Activated T-helper 17 cell treated with anti-CD3 and anti-CD28 coated beads, Interleukin-2, amount 50 U/mL, for 72 hours (primary cell): ENCODE measurements at regions not wholly inside any gene's neighbourhood (a gene's known extent, or its start where the extent isn't known, plus 50 kb on each side); places are given as distances from the start of the nearest gene placed in this dataset.

Source experiments
- ATAC-seq: fragments of 150-1000 bp; cut with Tn5 transposase; replicated peaks from 2 replicates; pipeline ENCODE4 v1.10.0; 2021; ENCODE audit warnings: mild to moderate bottlenecking, moderate library complexity
- H3K27ac Mint-ChIP-seq: one replicate; pipeline ENCODE4 v1.8.0; 2022; ENCODE audit warnings: mixed read lengths
- H3K27me3 Mint-ChIP-seq: one replicate; pipeline ENCODE4 v1.8.0; 2022; ENCODE audit warnings: mixed read lengths
- H3K36me3 Mint-ChIP-seq: one replicate; pipeline ENCODE4 v1.8.0; 2022; ENCODE audit warnings: low read depth, mild to moderate bottlenecking, mixed read lengths
- H3K4me1 Mint-ChIP-seq: one replicate; pipeline ENCODE4 v1.8.0; 2022; ENCODE audit warnings: mixed read lengths
- H3K4me3 Mint-ChIP-seq: one replicate; pipeline ENCODE4 v1.8.0; 2022; ENCODE audit warnings: mild to moderate bottlenecking, mixed read lengths
- H3K9me3 Mint-ChIP-seq: one replicate; pipeline ENCODE4 v1.8.0; 2022; ENCODE audit warnings: mixed read lengths

DNA sequence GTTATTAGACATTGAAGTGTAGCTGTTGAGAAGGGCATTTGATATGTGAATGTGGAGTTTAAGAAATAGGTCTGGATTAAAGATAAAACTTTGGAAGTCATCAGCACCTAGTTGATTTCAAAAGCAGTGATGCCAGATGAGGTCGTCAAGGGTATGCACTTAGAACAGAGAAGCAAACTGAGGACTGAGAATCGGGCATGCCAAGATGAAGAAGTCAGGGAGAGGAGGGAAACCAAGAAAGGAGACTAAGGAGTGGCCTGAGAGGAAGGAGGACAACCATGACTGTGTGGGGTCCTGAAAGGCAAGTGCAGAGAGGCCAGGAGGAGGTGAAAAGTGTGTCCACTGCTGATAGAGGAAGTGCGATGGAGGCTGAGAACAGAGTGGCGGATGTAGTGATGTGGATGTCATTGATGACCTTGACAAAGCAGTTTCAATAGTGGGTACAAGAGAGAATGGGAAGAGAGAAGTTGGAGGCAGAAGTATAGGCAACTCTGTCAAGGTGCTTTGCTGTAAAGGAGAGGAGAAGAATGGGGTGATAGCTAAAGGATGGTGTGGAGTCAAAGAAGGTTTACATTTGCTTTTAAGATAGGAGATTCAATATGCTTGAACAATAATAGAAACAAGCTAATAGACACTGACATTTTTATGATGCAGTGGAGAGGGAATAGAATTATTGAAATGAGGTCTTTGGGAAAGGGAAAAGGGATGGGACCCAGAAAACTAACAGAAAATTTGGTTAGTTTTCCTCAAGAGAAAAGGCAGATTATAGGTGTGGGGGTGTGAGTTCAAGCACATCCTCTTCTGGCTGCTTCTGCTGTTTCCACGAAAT, 139.7 kb upstream of the TMEM170B start:
- no peak overlapping the region for H3K27ac Mint-ChIP-seq
- H3K9me3 Mint-ChIP-seq: peaks cover 5% of the 10 kb centered on the region
- ATAC-seq: no peak
- H3K4me1 Mint-ChIP-seq: no peaks in the 10 kb centered on the region
- H3K36me3 Mint-ChIP-seq: no peaks in the 10 kb centered on the region
- H3K4me3 Mint-ChIP-seq: no peak overlapping the region
- peaks cover 3% of the 10 kb centered on the region for H3K27me3 Mint-ChIP-seq

DNA sequence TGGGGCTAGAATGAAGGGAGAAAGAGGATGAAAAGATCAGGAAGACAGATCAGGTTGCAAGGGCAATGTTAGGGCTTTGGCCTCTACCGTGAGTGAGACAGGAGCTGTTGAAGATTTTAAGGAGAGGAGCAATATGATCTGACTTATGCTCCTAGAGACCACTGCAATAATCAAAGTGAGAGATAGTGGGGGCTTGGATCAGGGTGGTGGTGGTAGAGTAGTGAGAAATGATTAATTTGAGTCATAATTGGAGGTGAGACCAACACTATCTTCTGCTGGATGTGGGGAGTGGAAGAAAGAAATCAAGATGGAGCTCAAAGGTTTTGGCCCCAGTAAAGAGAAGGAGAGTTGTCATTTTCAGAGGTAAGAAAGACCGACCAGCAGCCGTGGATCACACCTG, 140.7 kb upstream of the TMEM170B start:
- Mint-ChIP-seq H3K27me3 (peaks cover 3% of the 10 kb centered on the region), H3K36me3 (no peaks in the 10 kb centered on the region), H3K4me1 (no peaks in the 10 kb centered on the region), H3K9me3 (peaks cover 5% of the 10 kb centered on the region), H3K27ac (no peak overlapping the region), H3K4me3 (no peak overlapping the region)
- no peak for ATAC-seq

DNA sequence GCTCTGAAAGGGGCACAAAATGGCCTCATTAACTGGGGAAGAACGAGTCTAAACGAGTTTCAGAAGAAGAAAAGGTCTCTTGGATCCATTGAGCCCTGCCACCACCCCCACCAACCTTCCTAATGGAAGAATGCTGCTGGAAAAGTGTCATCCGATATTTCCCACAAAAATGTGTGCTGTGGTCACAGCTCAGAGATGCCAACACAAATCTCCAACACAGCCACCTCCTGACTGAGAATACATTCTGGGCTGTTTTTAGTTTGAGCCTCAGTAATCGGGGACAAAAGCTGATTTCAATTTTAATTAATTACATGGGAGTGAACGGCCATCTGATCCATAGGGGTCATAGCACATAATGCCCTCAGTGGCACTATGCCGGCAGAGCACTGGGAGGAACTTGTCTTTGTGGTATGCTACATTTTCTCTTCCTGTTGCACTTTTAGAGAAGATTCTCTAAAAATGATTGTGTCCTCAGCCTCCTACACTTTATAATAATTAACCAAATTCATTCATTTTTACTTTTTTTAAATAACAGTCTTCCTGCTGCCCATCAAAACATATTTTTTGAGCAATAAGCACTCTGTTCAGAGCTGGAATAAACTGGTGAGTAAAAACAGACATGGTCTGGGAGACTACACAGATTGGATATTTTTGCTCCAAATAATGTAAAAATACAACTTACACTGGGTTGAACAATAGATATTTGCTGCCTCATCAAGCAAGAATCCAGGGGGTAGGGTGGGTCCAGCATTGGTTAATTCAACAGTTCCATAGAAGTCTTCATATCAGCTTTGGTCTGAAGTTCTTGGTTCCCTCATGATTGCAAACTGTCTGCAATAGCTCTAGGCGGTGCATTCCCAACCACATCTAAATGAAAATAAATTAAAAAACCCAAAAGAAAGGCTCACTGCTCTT, 143.6 kb upstream of the TMEM170B start:
- Mint-ChIP-seq H3K27me3 (peaks cover 3% of the 10 kb centered on the region), H3K4me1 (no peaks in the 10 kb centered on the region), H3K36me3 (no peaks in the 10 kb centered on the region), H3K9me3 (peaks cover 5% of the 10 kb centered on the region), H3K27ac (no peak overlapping the region), H3K4me3 (no peak overlapping the region)
- ATAC-seq: no peak

DNA sequence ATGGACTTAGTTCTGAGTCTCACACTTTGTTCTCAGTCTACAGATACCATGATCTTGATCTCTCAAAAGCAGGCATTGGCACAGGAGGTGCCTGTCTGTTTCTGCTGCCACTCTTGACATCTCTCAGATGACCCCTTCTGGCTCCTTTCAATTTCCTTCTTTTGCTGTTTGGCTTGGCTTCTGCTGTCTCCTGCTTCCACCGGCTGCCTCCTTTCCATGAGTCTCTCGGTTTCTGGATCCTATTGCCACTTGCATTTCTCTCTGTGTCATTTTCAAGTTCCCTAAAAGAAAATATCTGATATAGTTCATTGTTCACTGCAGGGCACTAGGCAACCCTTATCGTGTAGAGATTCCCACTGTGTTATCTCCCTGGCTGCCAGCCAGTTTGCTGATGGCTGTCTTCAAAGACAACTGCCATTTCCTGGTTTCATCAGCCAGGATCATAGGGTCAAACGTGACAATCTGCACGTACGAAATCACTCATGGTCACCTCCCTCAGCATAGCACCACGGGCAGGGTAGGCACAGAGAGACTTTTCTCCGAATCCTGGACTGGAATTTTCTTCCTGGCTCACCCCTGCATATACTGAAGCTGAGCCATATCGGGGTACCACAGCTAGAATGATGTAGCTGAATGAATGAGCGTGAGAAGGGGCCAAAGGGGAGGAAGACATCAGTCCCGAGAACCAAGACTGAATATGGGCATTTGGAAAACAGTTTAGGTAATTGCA, 144.6 kb upstream of the TMEM170B start:
- no peaks in the 10 kb centered on the region for H3K4me1 Mint-ChIP-seq
- no peak overlapping the region for H3K4me3 Mint-ChIP-seq
- peaks cover 3% of the 10 kb centered on the region for H3K27me3 Mint-ChIP-seq
- no peaks in the 10 kb centered on the region for H3K36me3 Mint-ChIP-seq
- H3K9me3 Mint-ChIP-seq: peaks cover 5% of the 10 kb centered on the region
- no peak for ATAC-seq
- H3K27ac Mint-ChIP-seq: peak overlapping the region; percentile 33

DNA sequence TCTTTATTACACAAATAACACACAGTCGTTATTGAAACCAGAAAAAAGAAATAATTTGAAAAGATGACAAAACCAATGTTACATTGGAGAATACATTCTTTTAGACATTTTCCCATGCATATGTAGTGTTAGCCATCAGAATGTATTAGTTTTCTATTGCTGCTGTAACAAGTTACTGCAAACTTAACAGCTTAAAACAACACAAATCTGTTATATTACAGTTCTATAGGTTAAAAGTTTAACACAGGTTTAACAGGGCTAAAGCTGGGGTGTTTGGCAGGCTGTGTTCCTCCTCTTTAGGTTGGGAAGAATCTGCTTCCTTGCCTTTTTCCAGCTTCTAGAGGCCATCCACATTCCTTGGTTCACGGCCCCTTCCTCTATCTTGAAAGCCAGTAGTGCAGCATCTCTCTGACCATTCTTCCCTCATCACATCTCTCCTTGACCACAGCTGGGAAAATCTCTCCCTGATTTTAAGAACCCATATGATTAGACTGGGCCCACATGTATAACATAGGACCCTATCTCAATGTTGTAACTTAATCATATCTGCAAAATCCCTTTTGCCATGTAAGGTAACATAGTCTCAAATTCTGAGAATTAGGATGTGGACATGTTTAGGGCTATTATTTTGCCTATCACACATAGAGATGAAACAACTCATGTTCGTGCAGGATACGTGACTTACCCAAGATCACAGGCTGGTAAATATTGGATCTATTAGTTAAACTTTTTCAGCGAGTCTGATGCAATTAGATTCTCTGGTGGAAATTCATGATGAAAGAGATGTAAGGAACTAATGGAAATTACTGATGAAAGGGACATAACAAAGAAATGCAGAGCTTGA, 145.4 kb upstream of the TMEM170B start:
- Mint-ChIP-seq H3K9me3 (peaks cover 5% of the 10 kb centered on the region), H3K36me3 (no peaks in the 10 kb centered on the region), H3K27ac (no peak overlapping the region), H3K27me3 (peaks cover 3% of the 10 kb centered on the region), H3K4me3 (no peak overlapping the region), H3K4me1 (no peaks in the 10 kb centered on the region)
- ATAC-seq: no peak

DNA sequence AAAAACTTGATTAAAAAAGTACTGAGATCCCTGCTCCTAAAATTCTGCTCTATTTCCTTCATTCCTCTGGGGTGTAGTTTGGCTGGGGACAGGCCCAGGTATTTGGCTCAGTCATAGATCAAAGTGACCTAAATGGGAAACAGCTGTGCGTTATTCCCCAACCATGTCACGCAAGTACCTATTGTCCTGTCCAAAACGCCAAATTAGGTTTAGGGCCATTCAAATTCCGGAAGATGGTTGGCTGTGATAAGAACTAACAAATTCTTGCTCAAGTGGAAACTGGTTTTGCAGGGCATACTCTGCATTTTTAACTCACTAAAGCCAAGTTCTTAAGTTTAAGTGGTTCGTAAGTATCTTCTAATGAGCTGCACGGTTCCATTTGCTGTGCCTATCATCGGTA, 147.6 kb upstream of the TMEM170B start:
- Mint-ChIP-seq H3K36me3 (no peaks in the 10 kb centered on the region), H3K27me3 (no peaks in the 10 kb centered on the region), H3K4me3 (no peak overlapping the region), H3K9me3 (no peaks in the 10 kb centered on the region), H3K27ac (no peak overlapping the region), H3K4me1 (peaks cover 19% of the 10 kb centered on the region)
- no peak for ATAC-seq

DNA sequence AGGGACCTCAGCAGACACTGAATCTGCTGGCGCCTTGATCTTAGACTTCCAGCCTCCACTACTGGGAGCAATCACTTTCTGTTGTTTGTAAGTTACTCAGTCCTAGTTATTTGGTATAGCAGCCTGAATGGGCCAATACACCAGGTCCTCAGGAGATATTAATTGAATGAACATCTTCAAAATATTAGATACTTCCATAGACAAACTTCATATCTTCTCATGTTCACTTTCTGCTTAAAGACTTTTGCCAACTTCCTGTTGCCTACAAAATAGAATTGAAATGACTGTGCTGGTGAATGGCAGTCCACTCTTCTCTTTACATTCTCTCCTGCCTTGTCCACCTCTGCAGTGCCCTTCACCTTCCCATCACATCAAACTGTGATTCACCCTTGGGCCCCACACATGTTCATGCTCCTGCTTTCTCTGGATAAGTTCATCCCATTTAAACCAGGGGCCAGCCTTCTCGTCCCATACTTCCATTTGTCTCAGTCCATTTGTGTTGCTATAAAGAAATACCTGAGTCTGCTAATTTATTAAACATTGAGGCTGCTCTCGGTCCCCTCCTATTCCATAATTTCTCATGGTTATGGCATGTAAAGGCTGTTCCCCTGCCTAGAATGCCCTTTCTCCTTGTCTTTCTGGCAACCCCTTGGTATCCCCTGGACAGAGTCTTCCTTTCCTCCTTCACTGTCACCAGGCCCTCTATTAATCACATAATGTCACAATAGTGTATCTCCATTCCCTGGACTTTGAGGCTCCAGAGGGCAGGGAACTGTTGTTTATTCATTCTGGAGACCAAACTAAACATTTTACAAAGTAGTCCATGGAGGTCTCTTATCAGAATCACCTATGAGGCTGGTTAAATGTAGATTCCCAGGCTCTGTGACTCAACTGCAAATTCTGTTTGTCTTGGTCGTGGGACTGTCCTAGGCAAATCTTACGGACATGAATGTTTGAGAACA, 148.3 kb upstream of the TMEM170B start:
- ATAC-seq: no peak
- Mint-ChIP-seq H3K36me3 (no peaks in the 10 kb centered on the region), H3K4me3 (no peak overlapping the region), H3K4me1 (peaks cover 19% of the 10 kb centered on the region), H3K27me3 (no peaks in the 10 kb centered on the region), H3K27ac (no peak overlapping the region), H3K9me3 (no peaks in the 10 kb centered on the region)

DNA sequence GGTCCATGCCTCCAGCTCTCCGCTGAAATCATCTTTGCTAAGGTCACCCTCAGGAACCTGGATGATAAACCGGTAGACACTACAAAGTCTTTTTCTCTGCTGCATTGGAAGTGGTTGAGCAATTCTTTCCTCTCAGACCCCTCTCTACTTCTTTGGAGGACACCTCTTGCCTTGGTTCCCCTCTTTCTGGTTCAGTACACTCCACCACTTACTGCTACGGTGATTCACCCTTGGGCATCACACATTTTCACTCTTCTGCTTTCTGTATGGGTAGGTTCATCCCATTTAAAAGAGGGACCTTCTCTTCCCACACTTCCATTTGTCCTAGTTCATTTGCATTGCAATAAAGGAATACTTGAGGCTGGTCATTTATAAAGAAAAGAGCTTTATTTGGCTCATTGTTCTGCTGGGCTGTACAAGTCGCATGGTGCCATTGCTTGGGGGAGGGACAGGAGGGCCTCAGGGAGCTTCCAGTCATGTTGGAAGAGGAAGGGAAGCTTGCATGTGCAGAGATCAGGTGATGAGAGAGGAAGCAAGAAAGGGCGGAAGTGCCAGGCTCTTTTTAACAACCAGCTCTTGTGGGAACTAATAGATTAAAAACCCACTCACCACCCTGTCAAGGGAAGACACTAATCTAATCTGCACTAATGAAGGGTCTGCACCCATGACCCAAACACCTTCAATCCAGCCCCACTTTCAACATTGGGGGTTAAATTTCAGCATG, 149.7 kb upstream of the TMEM170B start:
- no peaks in the 10 kb centered on the region for H3K27me3 Mint-ChIP-seq
- H3K4me1 Mint-ChIP-seq: peaks cover 19% of the 10 kb centered on the region
- no peak for ATAC-seq
- no peak overlapping the region for H3K4me3 Mint-ChIP-seq
- no peak overlapping the region for H3K27ac Mint-ChIP-seq
- no peaks in the 10 kb centered on the region for H3K36me3 Mint-ChIP-seq
- no peaks in the 10 kb centered on the region for H3K9me3 Mint-ChIP-seq

DNA sequence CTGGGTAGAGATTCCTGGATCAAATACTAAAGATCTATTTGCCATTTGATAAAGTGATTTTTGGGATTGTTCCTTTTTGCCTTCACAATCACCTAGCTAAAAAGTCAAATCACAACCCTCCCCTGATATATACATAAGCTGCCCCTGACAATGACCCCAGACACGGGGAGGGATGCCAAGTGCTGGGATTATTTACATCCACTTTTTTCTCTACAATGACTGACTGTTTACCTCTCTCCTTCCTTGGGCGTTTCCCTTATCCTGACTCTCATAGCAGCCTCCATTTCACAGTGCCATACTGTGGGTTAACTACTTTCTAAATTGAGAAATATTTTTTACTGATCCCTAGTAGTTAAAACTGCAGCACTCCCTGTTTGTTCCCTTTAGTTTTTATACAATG, 150.8 kb upstream of the TMEM170B start:
- peak overlapping the region; percentile 64 for H3K27ac Mint-ChIP-seq
- peaks cover 1% of the 10 kb centered on the region for H3K36me3 Mint-ChIP-seq
- peaks cover 19% of the 10 kb centered on the region for H3K4me1 Mint-ChIP-seq
- ATAC-seq: no peak
- no peaks in the 10 kb centered on the region for H3K27me3 Mint-ChIP-seq
- no peaks in the 10 kb centered on the region for H3K9me3 Mint-ChIP-seq
- H3K4me3 Mint-ChIP-seq: peak overlapping the region; percentile 46

DNA sequence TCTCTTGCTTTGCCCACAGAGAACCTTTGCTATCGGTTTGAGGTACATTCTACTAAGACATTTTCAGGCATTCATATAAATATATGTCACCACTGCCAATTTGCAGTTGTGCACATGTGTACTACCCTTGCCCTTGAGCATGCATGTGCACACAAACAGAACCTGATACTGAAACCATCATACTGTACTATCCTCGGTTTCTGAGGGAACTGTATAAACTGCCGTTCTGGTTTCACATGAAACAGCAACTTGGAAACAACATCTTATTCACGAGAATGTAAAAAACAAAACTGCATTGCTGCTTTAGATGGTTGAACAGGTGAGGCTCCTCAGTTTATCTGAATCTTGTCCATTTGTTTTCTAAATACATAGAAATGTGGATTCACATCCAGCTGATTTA, 151.2 kb upstream of the TMEM170B start:
- peak overlapping the region; percentile 64 for H3K27ac Mint-ChIP-seq
- H3K36me3 Mint-ChIP-seq: peaks cover 5% of the 10 kb centered on the region
- H3K4me3 Mint-ChIP-seq: peak overlapping the region; percentile 46
- peak; percentile 52 for ATAC-seq
- H3K4me1 Mint-ChIP-seq: peaks cover 22% of the 10 kb centered on the region
- H3K9me3 Mint-ChIP-seq: no peaks in the 10 kb centered on the region
- no peaks in the 10 kb centered on the region for H3K27me3 Mint-ChIP-seq

DNA sequence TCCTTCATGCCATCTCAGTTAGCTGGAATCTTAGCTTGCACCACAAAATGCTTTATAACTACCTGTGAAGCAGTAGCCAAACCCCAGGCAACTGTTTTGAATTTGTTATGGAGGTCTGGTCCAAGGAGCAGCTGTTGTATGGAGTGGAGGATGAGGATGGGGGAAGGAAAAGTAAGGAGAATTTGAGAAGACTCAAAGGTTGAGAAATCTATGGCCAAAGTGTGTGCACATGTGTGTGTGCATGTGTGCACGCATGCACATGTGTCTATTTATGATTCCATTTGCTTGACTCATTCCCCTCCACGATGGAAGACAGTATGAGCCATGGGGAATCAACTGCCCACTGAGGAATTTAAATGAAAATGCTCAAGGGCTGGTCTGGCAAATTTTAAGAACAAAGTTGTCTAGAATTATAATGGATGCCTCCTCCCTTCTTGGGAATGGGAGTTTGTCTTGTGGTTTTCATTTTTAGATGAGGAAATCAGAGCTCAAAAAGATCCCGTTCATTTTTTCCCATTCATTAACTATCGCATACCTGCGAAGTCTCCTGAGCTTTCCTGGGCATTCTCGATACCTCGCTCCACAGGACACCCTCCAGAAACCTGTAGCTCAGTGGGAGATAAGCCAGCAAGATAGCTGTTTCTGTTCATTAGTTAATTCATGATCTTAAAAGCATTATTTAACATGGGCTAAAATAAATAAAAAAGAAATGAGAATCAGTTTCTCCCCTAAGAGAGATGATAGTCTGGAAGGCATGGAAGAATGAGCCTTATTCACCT, 152.3 kb upstream of the NEDD9 start:
- no peaks in the 10 kb centered on the region for H3K27me3 Mint-ChIP-seq
- H3K4me3 Mint-ChIP-seq: no peak overlapping the region
- H3K27ac Mint-ChIP-seq: no peak overlapping the region
- H3K9me3 Mint-ChIP-seq: no peaks in the 10 kb centered on the region
- H3K36me3 Mint-ChIP-seq: peaks cover 16% of the 10 kb centered on the region
- peaks cover 35% of the 10 kb centered on the region for H3K4me1 Mint-ChIP-seq
- ATAC-seq: no peak
